Activated naive CD4-positive, alpha-beta T cell treated with anti-CD3 and anti-CD28 coated beads for 36 hours (primary cell): ENCODE measurements at regions not wholly inside any gene's neighbourhood (a gene's known extent, or its start where the extent isn't known, plus 50 kb on each side); places are given as distances from the start of the nearest gene placed in this dataset.

ENCODE experiments used
- CTCF ChIA-PET: fragments of 350-600 bp; sonication (Branson Sonifier 250); formaldehyde crosslinking; loops from one replicate; lab custom pipeline; 2021; ENCODE audit warnings: antibody characterized with exemption; lab: Charles Lee
- DNase-seq: peaks from one replicate; pipeline ENCODE4 v3.0.0-alpha.2; 2020
- H3K27ac Mint-ChIP-seq: one replicate; pipeline ENCODE4 v1.8.0; 2021; ENCODE audit warnings: mild to moderate bottlenecking, mixed read lengths
- H3K27me3 Mint-ChIP-seq: one replicate; pipeline ENCODE4 v1.8.0; 2021; ENCODE audit warnings: low read depth, mixed read lengths
- H3K36me3 Mint-ChIP-seq: one replicate; pipeline ENCODE4 v1.8.0; 2021; ENCODE audit warnings: low read depth, mixed read lengths
- H3K4me1 Mint-ChIP-seq: one replicate; pipeline ENCODE4 v1.8.0; 2021; ENCODE audit warnings: low read depth, mixed read lengths
- H3K4me3 Mint-ChIP-seq: one replicate; pipeline ENCODE4 v1.8.0; 2021; ENCODE audit warnings: mild to moderate bottlenecking, moderate library complexity, mixed read lengths
- H3K9me3 Mint-ChIP-seq: one replicate; pipeline ENCODE4 v1.8.0; 2021; ENCODE audit warnings: mixed read lengths
- intact Hi-C: fragments of 100-400 bp; cut with micrococcal nuclease; formaldehyde crosslinking; loops from one replicate; pipeline ENCODE4 v1.15.1; 2023

- intact Hi-C loops: no loop called here
- Mint-ChIP-seq H3K4me3 (no peak overlapping the region), H3K9me3 (no peaks in the 10 kb centered on the region), H3K27ac (no peak overlapping the region), H3K4me1 (no peaks in the 10 kb centered on the region), H3K36me3 (no peaks in the 10 kb centered on the region), H3K27me3 (no peaks in the 10 kb centered on the region)
- CTCF ChIA-PET: no interaction called here
- no peak for DNase-seq
Observed at GRCh38 chr18:7479756-7480155, 87.4 kb upstream of the PTPRM start.

GRCh38 chr18:7480879-7481278, 86.2 kb upstream of the PTPRM start:
- no peaks in the 10 kb centered on the region for H3K36me3 Mint-ChIP-seq
- H3K27me3 Mint-ChIP-seq: no peaks in the 10 kb centered on the region
- no peaks in the 10 kb centered on the region for H3K9me3 Mint-ChIP-seq

GRCh38 chr18:7482342-7482741, 84.8 kb upstream of the PTPRM start:
- Mint-ChIP-seq H3K4me1 (no peaks in the 10 kb centered on the region), H3K36me3 (no peaks in the 10 kb centered on the region), H3K9me3 (no peaks in the 10 kb centered on the region), H3K27me3 (no peaks in the 10 kb centered on the region), H3K4me3 (no peak overlapping the region), H3K27ac (no peak overlapping the region)
- DNase-seq: no peak
- intact Hi-C loops: no loop called here
- CTCF ChIA-PET: no interaction called here

More at GRCh38 chr18:7480879-7481278, 86.2 kb upstream of the PTPRM start:
- no peak overlapping the region for H3K27ac Mint-ChIP-seq
- CTCF ChIA-PET: no interaction called here
- intact Hi-C loops: no loop called here
- H3K4me1 Mint-ChIP-seq: no peaks in the 10 kb centered on the region
- DNase-seq: no peak
- H3K4me3 Mint-ChIP-seq: no peak overlapping the region

- no peak overlapping the region for H3K4me3 Mint-ChIP-seq
- H3K9me3 Mint-ChIP-seq: peaks cover 4% of the 10 kb centered on the region
- H3K27me3 Mint-ChIP-seq: no peaks in the 10 kb centered on the region
- CTCF ChIA-PET: interaction anchor here (0.6 kb wide), 1 partner anchor 310 kb away, joined by 3 read pairs; no protein-coding TSS in a partner anchor
- DNase-seq: no peak
- H3K4me1 Mint-ChIP-seq: no peaks in the 10 kb centered on the region
- H3K27ac Mint-ChIP-seq: no peak overlapping the region
- no peaks in the 10 kb centered on the region for H3K36me3 Mint-ChIP-seq
- intact Hi-C loops: no loop called here
Observed at GRCh38 chr18:7485616-7486015, 81.5 kb upstream of the PTPRM start.

- H3K27ac Mint-ChIP-seq: no peak overlapping the region
- H3K4me3 Mint-ChIP-seq: no peak overlapping the region
- H3K36me3 Mint-ChIP-seq: no peaks in the 10 kb centered on the region
- intact Hi-C loops: no loop called here
- H3K27me3 Mint-ChIP-seq: no peaks in the 10 kb centered on the region
- DNase-seq: no peak
- no peaks in the 10 kb centered on the region for H3K4me1 Mint-ChIP-seq
- peaks cover 4% of the 10 kb centered on the region for H3K9me3 Mint-ChIP-seq
- CTCF ChIA-PET: no interaction called here
Observed at GRCh38 chr18:7488571-7488970, 78.5 kb upstream of the PTPRM start.

GRCh38 chr18:7490104-7490503, 77.0 kb upstream of the PTPRM start:
- CTCF ChIA-PET: no interaction called here
- no peak overlapping the region for H3K4me3 Mint-ChIP-seq
- intact Hi-C loops: no loop called here
- no peaks in the 10 kb centered on the region for H3K4me1 Mint-ChIP-seq
- no peaks in the 10 kb centered on the region for H3K27me3 Mint-ChIP-seq
- H3K36me3 Mint-ChIP-seq: no peaks in the 10 kb centered on the region
- no peak overlapping the region for H3K27ac Mint-ChIP-seq
- DNase-seq: no peak
- peaks cover 4% of the 10 kb centered on the region for H3K9me3 Mint-ChIP-seq

- H3K36me3 Mint-ChIP-seq: no peaks in the 10 kb centered on the region
- intact Hi-C loops: no loop called here
- DNase-seq: no peak
- no peak overlapping the region for H3K4me3 Mint-ChIP-seq
- H3K4me1 Mint-ChIP-seq: no peaks in the 10 kb centered on the region
- no peak overlapping the region for H3K27ac Mint-ChIP-seq
- peaks cover 5% of the 10 kb centered on the region for H3K9me3 Mint-ChIP-seq
- H3K27me3 Mint-ChIP-seq: no peaks in the 10 kb centered on the region
- CTCF ChIA-PET: no interaction called here
Observed at GRCh38 chr18:7492385-7492784, 74.7 kb upstream of the PTPRM start.

- H3K27ac Mint-ChIP-seq: no peak overlapping the region
Observed at GRCh38 chr18:7497081-7497480, 70.0 kb upstream of the PTPRM start.

GRCh38 chr18:7511106-7511505, 56.0 kb upstream of the PTPRM start:
- Mint-ChIP-seq H3K4me1 (no peaks in the 10 kb centered on the region), H3K4me3 (no peak overlapping the region), H3K9me3 (peaks cover 3% of the 10 kb centered on the region), H3K27me3 (peaks cover 2% of the 10 kb centered on the region), H3K36me3 (no peaks in the 10 kb centered on the region), H3K27ac (no peak overlapping the region)
- DNase-seq: no peak
- CTCF ChIA-PET: no interaction called here
- intact Hi-C loops: no loop called here

More at GRCh38 chr18:7497081-7497480, 70.0 kb upstream of the PTPRM start:
- Mint-ChIP-seq H3K36me3 (no peaks in the 10 kb centered on the region), H3K4me3 (no peak overlapping the region), H3K27me3 (peaks cover 2% of the 10 kb centered on the region), H3K9me3 (peaks cover 1% of the 10 kb centered on the region), H3K4me1 (no peaks in the 10 kb centered on the region)
- DNase-seq: no peak
- intact Hi-C loops: no loop called here
- CTCF ChIA-PET: no interaction called here

- DNase-seq: no peak
- Mint-ChIP-seq H3K4me1 (no peaks in the 10 kb centered on the region), H3K36me3 (no peaks in the 10 kb centered on the region), H3K27ac (no peak overlapping the region), H3K4me3 (no peak overlapping the region), H3K9me3 (peaks cover 3% of the 10 kb centered on the region), H3K27me3 (no peaks in the 10 kb centered on the region)
- CTCF ChIA-PET: no interaction called here
- intact Hi-C loops: no loop called here
Observed at GRCh38 chr18:7512348-7512747, 54.8 kb upstream of the PTPRM start.

GRCh38 chr18:7512990-7513389, 54.1 kb upstream of the PTPRM start:
- intact Hi-C loops: no loop called here
- H3K36me3 Mint-ChIP-seq: no peaks in the 10 kb centered on the region
- CTCF ChIA-PET: no interaction called here
- H3K27ac Mint-ChIP-seq: no peak overlapping the region
- no peak for DNase-seq
- H3K4me3 Mint-ChIP-seq: no peak overlapping the region
- H3K9me3 Mint-ChIP-seq: peaks cover 3% of the 10 kb centered on the region
- H3K27me3 Mint-ChIP-seq: no peaks in the 10 kb centered on the region
- no peaks in the 10 kb centered on the region for H3K4me1 Mint-ChIP-seq

GRCh38 chr18:7514796-7515440, 52.2 kb upstream of the PTPRM start:
- DNase-seq: no peak
- intact Hi-C loops: no loop called here
- H3K9me3 Mint-ChIP-seq: peaks cover 3% of the 10 kb centered on the region
- H3K27me3 Mint-ChIP-seq: peaks cover 2% of the 10 kb centered on the region
- H3K4me1 Mint-ChIP-seq: no peaks in the 10 kb centered on the region
- no peak overlapping the region for H3K27ac Mint-ChIP-seq
- H3K4me3 Mint-ChIP-seq: no peak overlapping the region
- CTCF ChIA-PET: no interaction called here
- H3K36me3 Mint-ChIP-seq: no peaks in the 10 kb centered on the region

GRCh38 chr18:7516266-7517117, 50.6 kb upstream of the PTPRM start:
- CTCF ChIA-PET: no interaction called here
- no peak overlapping the region for H3K4me3 Mint-ChIP-seq
- H3K27ac Mint-ChIP-seq: no peak overlapping the region
- DNase-seq: no peak
- H3K27me3 Mint-ChIP-seq: peaks cover 2% of the 10 kb centered on the region
- intact Hi-C loops: no loop called here
- H3K4me1 Mint-ChIP-seq: no peaks in the 10 kb centered on the region
- no peaks in the 10 kb centered on the region for H3K36me3 Mint-ChIP-seq
- H3K9me3 Mint-ChIP-seq: peaks cover 1% of the 10 kb centered on the region
